ENCODE measurements at regions not wholly inside any gene's neighbourhood (a gene's known extent, or its start where the extent isn't known, plus 50 kb on each side); places are given as distances from the start of the nearest gene placed in this dataset.

GRCh38 chr10:47092376-47092775, 181.1 kb downstream of the PTPN20 start:
- ChIA-PET POLR2A (no interaction called here), CTCF (no interaction called here)
- no peaks in the 10 kb centered on the region for H3K36me3 ChIP-seq (ENCODE audit: control insufficient read depth in 2 of 2, insufficient read depth in 1 of 2, low read length in 2 of 2)

GRCh38 chr10:47092831-47093230, 181.6 kb downstream of the PTPN20 start:
- H3K36me3 ChIP-seq (ENCODE audit: control insufficient read depth in 2 of 2, insufficient read depth in 1 of 2, low read length in 2 of 2) = no peaks in the 10 kb centered on the region
- no peaks in the 10 kb centered on the region for H3K4me1 ChIP-seq (ENCODE audit: control insufficient read depth, insufficient read depth, low read length)
- POLR2A ChIA-PET = no interaction called here
- no peak overlapping the region for H3K27ac ChIP-seq (ENCODE audit: extremely low read depth, low read depth, low read length)
- H3K4me3 ChIP-seq (ENCODE audit: low read depth, low read length) = no peak overlapping the region
- H3K9me3 ChIP-seq (ENCODE audit: control insufficient read depth, insufficient read depth, low read depth, low read length) = no peaks in the 10 kb centered on the region
- TF ChIP-seq ZNF394 (tag by site-specific recombination; IDR thresholded peaks at IDR 0.05; ENCODE audit: borderline replicate concordance) (no peak), KLF10 (tag by site-specific recombination; IDR thresholded peaks at IDR 0.05) (no peak), ZNF423 (tag by site-specific recombination; IDR thresholded peaks at IDR 0.05) (no peak), ZNF404 (tag by site-specific recombination; IDR thresholded peaks at IDR 0.05) (no peak), ZBTB26 (tag by site-specific recombination; optimal IDR thresholded peaks at IDR 0.05) (no peak), SP7 (tag by site-specific recombination; IDR thresholded peaks at IDR 0.05) (no peak)
- CTCF ChIA-PET = no interaction called here

More at GRCh38 chr10:47092376-47092775, 181.1 kb downstream of the PTPN20 start:
- Histone ChIP-seq H3K4me1 (ENCODE audit: control insufficient read depth, insufficient read depth, low read length) (no peaks in the 10 kb centered on the region), H3K9me3 (ENCODE audit: control insufficient read depth, insufficient read depth, low read depth, low read length) (no peaks in the 10 kb centered on the region), H3K27ac (ENCODE audit: extremely low read depth, low read depth, low read length) (no peak overlapping the region), H3K4me3 (ENCODE audit: low read depth, low read length) (no peak overlapping the region)
- no peak for TF ChIP-seq ZNF174 (tag by site-specific recombination; IDR thresholded peaks at IDR 0.05)
- no peak for TF ChIP-seq ZNF266 (tag by site-specific recombination; IDR thresholded peaks at IDR 0.05; ENCODE audit: low read depth)
- no peak for TF ChIP-seq ZNF133 (tag by site-specific recombination; IDR thresholded peaks at IDR 0.05)
- TF ChIP-seq ZNF280C (tag by site-specific recombination; IDR thresholded peaks at IDR 0.05) = no peak
- no peak for TF ChIP-seq ZNF114 (tag by site-specific recombination; IDR thresholded peaks at IDR 0.05)
- no peak for TF ChIP-seq RBAK (tag by site-specific recombination; IDR thresholded peaks at IDR 0.05)
- no peak for TF ChIP-seq ZNF777 (tag by site-specific recombination; IDR thresholded peaks at IDR 0.05; ENCODE audit: borderline replicate concordance)
- TF ChIP-seq ELK4 (IDR thresholded peaks at IDR 0.05; ENCODE audit: borderline replicate concordance, low read depth, low read length) = no peak
- TF ChIP-seq ZNF362 (tag by site-specific recombination; IDR thresholded peaks at IDR 0.05) = no peak
- no peak for TF ChIP-seq ZNF510 (tag by site-specific recombination; IDR thresholded peaks at IDR 0.05; ENCODE audit: insufficient replicate concordance)
- no peak for TF ChIP-seq ZNF548 (tag by site-specific recombination; IDR thresholded peaks at IDR 0.05)
- no peak for TF ChIP-seq ZNF239 (tag by site-specific recombination; IDR thresholded peaks at IDR 0.05)
- no peak for TF ChIP-seq ZEB2 (tag by site-specific recombination; IDR thresholded peaks at IDR 0.05)
- no peak for TF ChIP-seq ZNF623 (tag by site-specific recombination; IDR thresholded peaks at IDR 0.05)
- no peak for TF ChIP-seq HIC1 (tag by site-specific recombination; IDR thresholded peaks at IDR 0.05)

All from HEK293 (cell line).